ENCODE measurements at regions not wholly inside any gene's neighbourhood (a gene's known extent, or its start where the extent isn't known, plus 50 kb on each side); places are given as distances from the start of the nearest gene placed in this dataset.

DNA sequence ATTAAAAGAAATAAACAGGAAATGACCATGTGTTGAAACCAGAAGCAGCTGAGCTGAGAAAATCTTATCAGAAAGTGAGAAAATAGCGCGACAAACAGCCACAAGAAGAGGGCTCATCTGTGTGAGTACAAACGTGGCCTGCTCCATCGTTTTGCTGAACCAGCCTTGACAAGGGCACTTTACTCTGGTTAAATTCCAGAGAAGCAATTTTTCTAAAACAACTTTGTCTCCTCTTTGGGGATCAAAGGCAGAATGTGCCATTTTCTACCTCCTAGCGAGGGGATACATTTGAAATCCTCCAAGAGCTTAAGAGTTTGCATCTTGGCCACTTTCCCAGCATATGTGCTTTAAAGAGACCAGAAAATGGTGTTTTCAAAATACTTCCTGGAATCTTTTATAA lies 51.3 kb upstream of the VIPR2 start:
- TF ChIP-seq POLR2A (IDR thresholded peaks at IDR 0.05) (no peak), EP300 (IDR thresholded peaks at IDR 0.05) (no peak)
- TF ChIP-seq, protein P1, sequence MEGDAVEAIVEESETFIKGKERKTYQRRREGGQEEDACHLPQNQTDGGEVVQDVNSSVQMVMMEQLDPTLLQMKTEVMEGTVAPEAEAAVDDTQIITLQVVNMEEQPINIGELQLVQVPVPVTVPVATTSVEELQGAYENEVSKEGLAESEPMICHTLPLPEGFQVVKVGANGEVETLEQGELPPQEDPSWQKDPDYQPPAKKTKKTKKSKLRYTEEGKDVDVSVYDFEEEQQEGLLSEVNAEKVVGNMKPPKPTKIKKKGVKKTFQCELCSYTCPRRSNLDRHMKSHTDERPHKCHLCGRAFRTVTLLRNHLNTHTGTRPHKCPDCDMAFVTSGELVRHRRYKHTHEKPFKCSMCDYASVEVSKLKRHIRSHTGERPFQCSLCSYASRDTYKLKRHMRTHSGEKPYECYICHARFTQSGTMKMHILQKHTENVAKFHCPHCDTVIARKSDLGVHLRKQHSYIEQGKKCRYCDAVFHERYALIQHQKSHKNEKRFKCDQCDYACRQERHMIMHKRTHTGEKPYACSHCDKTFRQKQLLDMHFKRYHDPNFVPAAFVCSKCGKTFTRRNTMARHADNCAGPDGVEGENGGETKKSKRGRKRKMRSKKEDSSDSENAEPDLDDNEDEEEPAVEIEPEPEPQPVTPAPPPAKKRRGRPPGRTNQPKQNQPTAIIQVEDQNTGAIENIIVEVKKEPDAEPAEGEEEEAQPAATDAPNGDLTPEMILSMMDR (IDR thresholded peaks at IDR 0.05), result no peak

Measured in ovary (tissue), 3 donors.